GM12865 (cell line): ENCODE measurements at regions not wholly inside any gene's neighbourhood (a gene's known extent, or its start where the extent isn't known, plus 50 kb on each side); places are given as distances from the start of the nearest gene placed in this dataset.
A peak's percentile ranks its signal among the peaks of the same experiment; 100 is the strongest.

ENCODE experiments used
- DNase-seq: peaks from one replicate; pipeline ENCODE4 v3.0.0; 2010; ENCODE audit warnings: low read depth
- H3K4me3 ChIP-seq: 2 replicates; pipeline ENCODE4 v1.5.1; 2011; ENCODE audit warnings: mild to moderate bottlenecking, low read depth, low read length, control low read depth
- TF ChIP-seq, protein P1 (sequence below): IDR thresholded peaks from 2 replicates; pipeline ENCODE4 v1.5.1; 2011; ENCODE audit warnings: low read length, control low read depth, low read depth, inconsistent platforms; ENCODE audit not compliant: insufficient read depth; ENCODE audit errors: missing control alignments

DNA sequence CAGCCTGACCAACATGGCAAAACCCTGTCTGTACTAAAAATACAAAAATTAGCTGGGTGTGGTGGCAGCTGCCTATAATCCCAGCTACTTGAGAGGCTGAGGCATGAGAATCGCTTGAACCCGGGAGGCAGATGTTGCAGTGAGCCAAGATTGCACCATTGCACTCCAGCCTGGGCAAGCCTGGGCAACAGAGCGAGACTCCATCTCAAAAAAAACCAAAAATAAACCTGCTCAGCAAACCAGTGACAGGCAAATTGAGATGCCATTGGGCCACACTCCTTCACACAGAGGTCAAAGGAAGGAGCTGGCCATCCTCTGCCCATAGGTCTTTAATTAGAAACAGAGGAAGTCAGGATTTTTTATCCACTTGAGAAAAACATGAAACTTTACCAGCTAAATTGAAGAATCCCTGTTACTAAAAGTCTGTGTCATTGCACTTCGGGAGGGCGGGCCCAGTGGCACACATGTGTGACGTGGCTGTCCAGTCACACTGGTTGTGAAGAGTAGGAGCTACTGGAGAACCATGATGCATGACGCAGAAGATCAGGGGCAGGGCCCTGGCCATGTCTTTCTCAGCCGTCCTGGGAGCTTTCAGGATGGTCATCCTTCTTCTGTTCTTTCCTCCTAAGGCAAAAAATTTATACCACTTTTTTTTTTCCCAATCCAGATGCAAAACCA lies 118.3 kb upstream of the ZNF438 start:
- H3K4me3 ChIP-seq: no peak overlapping the region
- TF ChIP-seq, protein P1, sequence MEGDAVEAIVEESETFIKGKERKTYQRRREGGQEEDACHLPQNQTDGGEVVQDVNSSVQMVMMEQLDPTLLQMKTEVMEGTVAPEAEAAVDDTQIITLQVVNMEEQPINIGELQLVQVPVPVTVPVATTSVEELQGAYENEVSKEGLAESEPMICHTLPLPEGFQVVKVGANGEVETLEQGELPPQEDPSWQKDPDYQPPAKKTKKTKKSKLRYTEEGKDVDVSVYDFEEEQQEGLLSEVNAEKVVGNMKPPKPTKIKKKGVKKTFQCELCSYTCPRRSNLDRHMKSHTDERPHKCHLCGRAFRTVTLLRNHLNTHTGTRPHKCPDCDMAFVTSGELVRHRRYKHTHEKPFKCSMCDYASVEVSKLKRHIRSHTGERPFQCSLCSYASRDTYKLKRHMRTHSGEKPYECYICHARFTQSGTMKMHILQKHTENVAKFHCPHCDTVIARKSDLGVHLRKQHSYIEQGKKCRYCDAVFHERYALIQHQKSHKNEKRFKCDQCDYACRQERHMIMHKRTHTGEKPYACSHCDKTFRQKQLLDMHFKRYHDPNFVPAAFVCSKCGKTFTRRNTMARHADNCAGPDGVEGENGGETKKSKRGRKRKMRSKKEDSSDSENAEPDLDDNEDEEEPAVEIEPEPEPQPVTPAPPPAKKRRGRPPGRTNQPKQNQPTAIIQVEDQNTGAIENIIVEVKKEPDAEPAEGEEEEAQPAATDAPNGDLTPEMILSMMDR: no peak
- peak; percentile 44 for DNase-seq

DNA sequence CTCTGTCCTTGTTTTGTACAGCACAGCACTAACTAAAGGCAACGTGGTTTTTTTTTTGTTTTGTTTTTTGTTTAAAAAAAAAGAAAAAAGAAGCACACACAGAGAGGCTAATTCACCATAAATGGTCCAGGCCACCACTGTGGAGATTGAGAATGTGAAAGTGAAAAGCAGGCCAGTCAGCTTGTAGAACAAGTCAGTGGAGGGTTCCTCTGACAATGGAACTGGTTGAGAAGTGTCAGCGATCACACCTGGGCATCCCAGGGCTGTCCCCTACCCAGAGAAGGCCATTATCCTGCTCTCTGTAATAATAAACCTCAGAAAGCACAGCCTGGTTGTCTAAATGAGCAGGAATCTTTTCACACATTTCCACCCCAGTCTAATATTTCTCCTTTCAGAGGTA lies 119.6 kb upstream of the ZNF438 start:
- no peak overlapping the region for H3K4me3 ChIP-seq
- peak; percentile 27 for DNase-seq
- TF ChIP-seq, protein P1: no peak

DNA sequence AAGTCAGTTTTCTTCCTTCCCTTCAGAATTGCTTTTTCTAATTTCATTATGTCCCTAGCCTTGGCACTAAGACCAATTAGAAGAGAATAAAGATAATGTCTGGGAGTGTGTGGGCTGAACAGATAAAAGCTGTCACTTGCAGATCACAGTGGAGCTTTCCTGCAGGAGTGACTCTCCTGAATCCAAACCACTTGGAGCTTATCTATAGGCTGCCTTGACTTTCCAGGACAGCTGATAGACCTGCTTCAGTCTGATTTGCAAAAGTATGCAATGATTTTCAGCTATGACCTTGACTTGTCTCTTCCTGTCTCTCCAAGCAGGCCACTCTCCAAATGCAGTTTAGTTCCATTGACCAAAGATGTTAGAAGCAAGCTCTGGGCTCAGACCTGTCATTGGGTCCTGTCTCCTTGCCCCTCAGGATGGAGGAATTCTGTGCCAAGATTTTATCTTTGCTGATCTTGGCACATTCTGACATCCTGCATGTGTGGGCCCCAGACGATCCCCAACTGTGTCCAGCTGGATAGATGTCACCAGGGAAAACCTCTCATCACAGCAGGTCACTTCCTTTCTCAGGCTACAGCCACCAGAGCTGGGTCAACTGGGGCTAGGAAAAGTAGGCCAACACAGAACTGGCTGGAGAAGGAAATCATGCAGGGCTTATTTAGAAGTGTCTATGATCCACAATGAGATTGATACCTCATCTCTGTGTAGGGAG lies 120.9 kb upstream of the ZNF438 start:
- no peak for DNase-seq
- TF ChIP-seq, protein P1: no peak
- no peak overlapping the region for H3K4me3 ChIP-seq

DNA sequence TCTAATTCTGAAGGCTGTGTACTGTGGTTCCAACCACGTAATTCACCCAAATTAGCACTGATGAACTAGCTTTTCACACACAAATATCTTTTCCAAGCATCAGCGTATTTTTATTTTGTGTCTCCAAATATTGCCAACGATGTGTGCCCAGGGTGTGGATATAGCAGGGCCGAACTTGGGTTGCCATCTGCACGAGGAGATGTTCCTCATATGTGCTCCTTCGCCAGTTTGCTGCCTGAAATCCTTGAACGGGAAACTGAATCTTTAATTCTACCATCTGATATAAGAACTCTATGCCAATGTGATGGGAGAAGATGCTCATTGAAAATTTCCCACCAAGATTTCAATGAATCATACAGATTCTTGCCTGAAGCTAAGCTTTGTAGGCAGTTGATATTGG lies 121.5 kb upstream of the ZNF438 start:
- TF ChIP-seq, protein P1: no peak
- no peak overlapping the region for H3K4me3 ChIP-seq
- DNase-seq: no peak

DNA sequence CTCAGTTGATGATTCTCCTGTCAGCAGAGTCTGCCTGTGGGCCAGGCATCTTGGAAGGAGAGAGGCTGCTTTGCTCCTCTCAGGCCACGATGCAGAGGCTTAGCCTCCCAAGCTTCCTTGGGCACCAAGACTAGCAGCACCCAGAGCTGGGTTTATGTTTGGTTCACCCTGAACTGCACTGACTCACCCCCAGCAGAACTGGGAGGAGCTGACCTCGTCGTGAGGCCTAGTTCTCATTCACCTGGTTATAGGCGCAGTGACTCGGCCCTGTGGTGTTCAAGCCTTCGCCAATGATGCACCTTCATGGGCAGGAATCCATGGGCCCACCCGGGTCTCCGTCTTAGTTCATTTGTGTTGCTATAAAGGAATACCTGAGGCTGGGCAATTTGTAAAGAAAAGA lies 122.0 kb upstream of the ZNF438 start:
- TF ChIP-seq, protein P1: no peak
- no peak overlapping the region for H3K4me3 ChIP-seq
- no peak for DNase-seq

DNA sequence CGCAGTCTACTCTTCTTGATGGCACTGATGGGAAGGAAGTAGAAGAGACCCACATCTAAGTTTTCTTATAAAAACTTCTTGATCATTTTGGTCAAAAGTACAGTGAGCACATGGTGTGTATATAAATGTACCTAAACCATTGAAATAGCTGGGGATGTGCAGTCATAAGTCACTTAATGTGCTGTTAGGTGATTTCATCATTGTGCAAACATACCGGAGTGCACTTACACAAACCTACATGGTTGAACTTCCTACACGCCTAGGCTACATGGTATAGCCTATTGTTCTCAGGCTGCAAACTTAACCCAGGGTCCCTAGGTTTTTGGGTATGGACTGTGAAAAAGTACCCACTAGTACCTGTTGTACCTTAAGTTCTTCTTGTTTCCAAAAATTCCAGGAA lies 123.3 kb upstream of the ZNF438 start:
- TF ChIP-seq, protein P1: no peak
- no peak for DNase-seq
- H3K4me3 ChIP-seq: no peak overlapping the region
